Activated B cell treated with CpG ODN at 0.5 μM for 24 hours (primary cell): ENCODE measurements at regions not wholly inside any gene's neighbourhood (a gene's known extent, or its start where the extent isn't known, plus 50 kb on each side); places are given as distances from the start of the nearest gene placed in this dataset.

Experiments
- ATAC-seq: fragments of 200-7000 bp; cut with Tn5 transposase; one replicate; pipeline ENCODE4 v1.10.0; 2021; ENCODE audit warnings: low read depth, mild to moderate bottlenecking, moderate library complexity
- CTCF ChIA-PET: fragments of 350-600 bp; sonication (Branson Sonifier 250); formaldehyde crosslinking; loops from one replicate; lab custom pipeline; 2021; ENCODE audit warnings: antibody characterized with exemption; lab: Charles Lee
- POLR2A ChIA-PET: fragments of 350-600 bp; sonication (Branson Sonifier 250); formaldehyde crosslinking; loops from one replicate; lab custom pipeline; 2021; ENCODE audit warnings: antibody characterized with exemption; lab: Charles Lee
- DNase-seq: peaks from one replicate; pipeline ENCODE4 v3.0.0; 2022
- H3K27ac Mint-ChIP-seq: one replicate; pipeline ENCODE4 v1.8.0; 2020; ENCODE audit warnings: mixed read lengths
- H3K27me3 Mint-ChIP-seq: one replicate; pipeline ENCODE4 v1.8.0; 2021; ENCODE audit warnings: mixed read lengths
- H3K36me3 Mint-ChIP-seq: one replicate; pipeline ENCODE4 v1.8.0; 2021; ENCODE audit warnings: low read depth, mixed read lengths
- H3K4me1 Mint-ChIP-seq: one replicate; pipeline ENCODE4 v1.8.0; 2021; ENCODE audit warnings: mixed read lengths
- H3K4me3 Mint-ChIP-seq: one replicate; pipeline ENCODE4 v1.8.0; 2020; ENCODE audit warnings: mild to moderate bottlenecking, mixed read lengths
- H3K9me3 Mint-ChIP-seq: one replicate; pipeline ENCODE4 v1.8.0; 2020; ENCODE audit warnings: mixed read lengths
- intact Hi-C: fragments of 100-400 bp; cut with micrococcal nuclease; formaldehyde crosslinking; loops from one replicate; pipeline ENCODE4 v1.15.1; 2024
- TF ChIP-seq, protein P1 (sequence below): fragments of 200-600 bp; IDR thresholded peaks from one replicate; pipeline ENCODE4 v1.8.0; 2022; ENCODE audit warnings: antibody characterized with exemption, mild to moderate bottlenecking

DNA sequence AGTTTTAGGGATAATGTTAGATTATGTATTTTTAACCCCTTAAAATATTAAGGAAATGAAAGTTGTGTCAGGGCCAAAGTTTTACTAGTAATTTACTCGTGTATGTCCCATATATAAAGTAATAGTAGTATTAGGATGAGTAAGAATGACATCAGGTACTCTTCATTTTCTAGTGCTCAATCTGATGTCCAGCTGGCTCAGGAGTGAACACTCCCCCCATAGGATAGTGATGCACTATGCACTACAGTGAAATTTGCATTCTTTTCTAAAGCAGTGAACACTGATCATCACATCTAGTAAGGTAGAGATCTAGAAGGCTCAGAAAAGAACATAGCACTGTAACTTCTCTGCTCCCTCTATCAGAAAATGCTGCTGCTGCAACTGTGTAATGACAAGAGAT, 409.7 kb downstream of the GLUD2 start:
- ChIA-PET POLR2A (no interaction called here), CTCF (no interaction called here)
- ATAC-seq (no peak), DNase-seq (no peak)
- Mint-ChIP-seq H3K4me1 (peaks cover 16% of the 10 kb centered on the region), H3K36me3 (no peaks in the 10 kb centered on the region), H3K27me3 (no peaks in the 10 kb centered on the region), H3K9me3 (no peaks in the 10 kb centered on the region), H3K4me3 (no peak overlapping the region), H3K27ac (no peak overlapping the region)
- intact Hi-C loops: no loop called here
- TF ChIP-seq, protein P1, sequence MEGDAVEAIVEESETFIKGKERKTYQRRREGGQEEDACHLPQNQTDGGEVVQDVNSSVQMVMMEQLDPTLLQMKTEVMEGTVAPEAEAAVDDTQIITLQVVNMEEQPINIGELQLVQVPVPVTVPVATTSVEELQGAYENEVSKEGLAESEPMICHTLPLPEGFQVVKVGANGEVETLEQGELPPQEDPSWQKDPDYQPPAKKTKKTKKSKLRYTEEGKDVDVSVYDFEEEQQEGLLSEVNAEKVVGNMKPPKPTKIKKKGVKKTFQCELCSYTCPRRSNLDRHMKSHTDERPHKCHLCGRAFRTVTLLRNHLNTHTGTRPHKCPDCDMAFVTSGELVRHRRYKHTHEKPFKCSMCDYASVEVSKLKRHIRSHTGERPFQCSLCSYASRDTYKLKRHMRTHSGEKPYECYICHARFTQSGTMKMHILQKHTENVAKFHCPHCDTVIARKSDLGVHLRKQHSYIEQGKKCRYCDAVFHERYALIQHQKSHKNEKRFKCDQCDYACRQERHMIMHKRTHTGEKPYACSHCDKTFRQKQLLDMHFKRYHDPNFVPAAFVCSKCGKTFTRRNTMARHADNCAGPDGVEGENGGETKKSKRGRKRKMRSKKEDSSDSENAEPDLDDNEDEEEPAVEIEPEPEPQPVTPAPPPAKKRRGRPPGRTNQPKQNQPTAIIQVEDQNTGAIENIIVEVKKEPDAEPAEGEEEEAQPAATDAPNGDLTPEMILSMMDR: no peak

DNA sequence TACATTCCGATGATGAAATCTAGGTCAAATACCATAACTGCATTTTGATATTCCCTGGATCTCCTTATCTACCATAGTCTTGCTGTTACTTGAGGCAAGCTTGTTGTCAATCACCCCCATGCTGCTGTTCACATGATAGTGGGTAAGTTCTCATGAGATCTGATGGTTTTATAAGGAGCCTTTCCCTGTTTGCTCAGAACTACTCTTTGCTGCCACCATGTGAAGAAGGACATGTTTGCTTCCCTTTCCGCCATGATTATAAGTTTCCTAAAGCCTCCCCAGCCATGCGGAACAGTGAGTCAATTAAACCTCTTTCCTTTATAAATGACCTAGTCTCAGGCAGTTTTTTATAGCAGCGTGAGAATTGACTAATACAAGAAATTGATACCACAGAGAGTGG, 432.0 kb downstream of the GLUD2 start:
- H3K4me3 Mint-ChIP-seq: no peak overlapping the region
- ATAC-seq (no peak), DNase-seq (no peak)
- TF ChIP-seq, protein P1: no peak
- CTCF ChIA-PET: no interaction called here
- H3K27me3 Mint-ChIP-seq: no peaks in the 10 kb centered on the region
- H3K36me3 Mint-ChIP-seq: no peaks in the 10 kb centered on the region
- intact Hi-C loops: no loop called here
- no peak overlapping the region for H3K27ac Mint-ChIP-seq
- POLR2A ChIA-PET: no interaction called here
- H3K4me1 Mint-ChIP-seq: no peaks in the 10 kb centered on the region
- no peaks in the 10 kb centered on the region for H3K9me3 Mint-ChIP-seq

- Mint-ChIP-seq H3K4me3 (no peak overlapping the region), H3K27ac (no peak overlapping the region), H3K36me3 (no peaks in the 10 kb centered on the region), H3K4me1 (no peaks in the 10 kb centered on the region), H3K9me3 (no peaks in the 10 kb centered on the region), H3K27me3 (no peaks in the 10 kb centered on the region)
- ChIA-PET CTCF (no interaction called here), POLR2A (no interaction called here)
- DNase-seq (no peak), ATAC-seq (no peak)
- intact Hi-C loops: no loop called here
- TF ChIP-seq, protein P1: no peak
Observed at GRCh38 chrX:121496966-121497365, 449.6 kb downstream of the GLUD2 start.

DNA sequence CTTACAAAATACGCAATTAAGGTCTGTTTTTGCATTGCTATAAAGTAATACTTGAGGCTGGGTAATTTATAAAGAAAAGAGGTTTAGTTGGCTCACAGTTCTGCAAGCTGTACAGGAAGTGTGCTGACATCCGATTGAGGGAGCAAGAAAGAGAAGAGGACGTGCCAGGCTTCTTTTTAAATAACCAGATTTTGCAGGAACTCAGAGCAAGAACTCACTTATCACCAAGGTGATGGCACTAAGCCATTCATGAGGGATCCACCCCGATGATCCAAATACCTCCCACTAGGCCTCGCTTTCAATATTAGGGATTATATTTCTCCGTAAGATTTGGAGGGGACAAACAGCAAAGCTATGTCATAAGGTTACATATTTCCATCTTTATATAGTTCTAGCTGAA, 456.7 kb downstream of the GLUD2 start:
- no peaks in the 10 kb centered on the region for H3K4me1 Mint-ChIP-seq
- DNase-seq (no peak), ATAC-seq (no peak)
- POLR2A ChIA-PET: no interaction called here
- no peak overlapping the region for H3K4me3 Mint-ChIP-seq
- no peaks in the 10 kb centered on the region for H3K9me3 Mint-ChIP-seq
- CTCF ChIA-PET: no interaction called here
- H3K27ac Mint-ChIP-seq: no peak overlapping the region
- intact Hi-C loops: no loop called here
- no peaks in the 10 kb centered on the region for H3K36me3 Mint-ChIP-seq
- H3K27me3 Mint-ChIP-seq: no peaks in the 10 kb centered on the region
- TF ChIP-seq, protein P1: no peak

DNA sequence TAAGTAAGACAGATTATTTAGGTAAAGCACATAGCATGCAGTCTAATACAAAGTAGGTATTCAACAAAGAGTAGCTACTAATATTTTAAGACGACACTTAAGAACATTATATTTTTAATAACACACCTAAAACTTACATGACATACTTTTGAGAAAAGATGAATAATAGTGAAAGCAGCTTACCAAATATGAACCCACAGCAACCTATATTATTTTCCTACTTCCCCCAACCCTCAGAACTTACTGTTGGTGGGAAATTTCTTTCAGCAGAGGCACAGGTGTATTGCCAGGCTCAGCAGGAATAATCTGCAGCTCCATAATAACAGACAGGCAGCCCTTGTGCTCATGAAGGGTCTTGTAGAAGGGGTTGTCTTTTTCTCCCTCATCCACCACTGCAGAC, 498.9 kb downstream of the GLUD2 start:
- TF ChIP-seq, protein P1: no peak
- intact Hi-C loops: no loop called here
- CTCF ChIA-PET: no interaction called here
- Mint-ChIP-seq H3K4me1 (no peaks in the 10 kb centered on the region), H3K4me3 (no peak overlapping the region), H3K27ac (no peak overlapping the region), H3K27me3 (no peaks in the 10 kb centered on the region), H3K9me3 (peaks cover 7% of the 10 kb centered on the region), H3K36me3 (no peaks in the 10 kb centered on the region)
- DNase-seq (no peak), ATAC-seq (no peak)
- POLR2A ChIA-PET: no interaction called here
